ENCODE measurements at regions not wholly inside any gene's neighbourhood (a gene's known extent, or its start where the extent isn't known, plus 50 kb on each side); places are given as distances from the start of the nearest gene placed in this dataset.
"Not testable (repeated sequence)": the region's sequence is repeated elsewhere in the genome, so short reads cannot be mapped to it uniquely, and the experiment has no call there.

DNA sequence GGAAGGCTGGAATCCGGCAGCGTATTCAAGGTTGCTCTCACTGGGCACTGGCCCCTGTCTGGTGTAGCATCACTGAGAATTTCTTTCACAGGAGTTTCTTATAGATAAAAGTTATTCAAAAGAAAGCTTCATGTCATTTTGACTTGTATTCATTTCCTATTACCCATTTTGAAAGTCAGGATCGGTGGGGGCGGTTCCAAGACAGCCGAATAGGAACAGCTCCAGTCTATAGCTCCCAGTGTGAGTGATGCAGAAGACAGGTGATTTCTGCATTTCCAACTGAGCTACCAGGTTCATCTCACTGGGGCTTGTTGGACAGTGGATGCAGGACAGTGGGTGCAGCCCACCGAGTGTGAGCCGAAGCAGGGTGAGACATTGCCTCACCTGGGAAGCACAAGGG, 51.5 kb upstream of the CDC42EP3 start:
- not testable (repeated sequence) for DNase-seq (ENCODE audit: low read depth in 4 of 4, low spot score in 2 of 4)

DNA sequence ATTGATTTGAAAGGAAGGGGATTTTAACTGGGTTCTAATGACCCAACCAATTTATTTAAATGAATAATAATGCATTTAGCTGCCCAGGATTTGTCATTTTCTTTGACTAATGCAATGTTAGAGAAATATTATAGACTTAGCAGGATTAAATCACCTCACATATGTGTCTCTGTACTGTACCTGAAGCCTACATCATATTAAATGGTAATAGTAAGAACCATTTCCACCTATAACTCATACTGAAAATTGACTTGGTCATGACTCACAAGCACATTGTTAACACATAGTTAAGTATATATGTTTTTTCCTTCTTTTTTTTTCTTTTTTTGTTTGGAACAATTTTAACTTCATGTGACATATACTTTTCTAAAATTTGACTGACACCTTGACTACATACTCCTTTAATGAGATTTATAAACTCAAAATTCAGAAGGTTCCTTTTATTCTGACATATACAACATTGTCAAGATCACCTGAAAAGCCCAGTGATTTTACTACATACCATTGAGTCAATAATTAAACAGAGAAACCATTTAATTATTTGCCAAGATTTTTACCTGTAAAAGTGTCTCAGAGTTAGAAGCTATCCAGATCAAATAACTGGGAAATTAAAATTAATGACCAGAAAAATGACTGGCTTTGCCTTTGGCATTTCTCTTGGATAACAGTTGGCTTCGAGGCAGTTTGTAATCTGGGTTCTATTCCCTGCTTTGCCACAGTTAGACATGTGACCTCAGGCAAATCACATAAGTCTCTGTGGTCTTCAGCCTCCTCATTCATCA, 58.8 kb upstream of the CDC42EP3 start:
- DNase-seq (ENCODE audit: low read depth in 4 of 4, low spot score in 2 of 4): no peak

DNA sequence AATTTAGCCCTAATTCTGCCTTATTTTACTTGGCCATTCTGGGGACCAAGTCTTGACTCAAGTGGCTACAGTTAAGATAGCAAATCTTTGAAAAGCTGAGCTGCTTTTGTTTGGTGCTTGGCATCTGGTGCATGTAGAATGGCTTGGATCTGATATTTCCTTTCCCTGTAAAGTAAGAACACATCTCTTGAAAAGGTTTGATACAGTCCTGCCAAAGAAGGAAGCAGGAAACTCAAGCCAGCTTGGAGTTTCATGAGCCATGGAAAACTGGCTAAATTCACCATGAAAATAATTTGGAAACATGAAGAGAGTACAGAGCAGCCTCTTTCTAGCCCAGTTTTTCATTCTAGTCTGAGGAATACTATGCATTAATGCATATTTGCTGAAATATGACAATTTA, 61.0 kb upstream of the CDC42EP3 start:
- not testable (repeated sequence) for DNase-seq (ENCODE audit: low read depth in 4 of 4, low spot score in 2 of 4)

GRCh38 chr2:37733251-37733650, 61.8 kb upstream of the CDC42EP3 start:
- no peak for DNase-seq (ENCODE audit: low read depth in 4 of 4, low spot score in 2 of 4)

DNA sequence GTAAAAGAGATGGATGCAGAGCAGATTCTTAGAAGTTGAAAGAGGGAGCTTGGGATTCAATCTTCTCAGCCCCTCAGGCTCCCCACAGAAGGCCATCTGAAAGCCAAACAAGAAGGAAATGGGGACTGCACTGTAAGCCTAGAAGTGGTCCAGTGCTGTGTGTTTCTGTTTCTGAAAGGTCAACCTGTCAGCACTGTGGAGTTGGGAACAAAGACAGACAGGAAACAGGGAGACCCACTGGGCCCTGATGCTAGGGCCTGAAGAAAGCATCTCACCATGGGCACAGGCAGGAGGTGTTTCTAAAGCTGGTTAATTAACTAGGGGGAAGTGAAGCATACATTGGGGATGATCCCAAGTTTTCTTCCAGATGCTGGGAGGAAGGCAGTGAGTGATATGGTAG, 62.5 kb upstream of the CDC42EP3 start:
- DNase-seq (ENCODE audit: low read depth in 4 of 4, low spot score in 2 of 4): not testable (repeated sequence)

- not testable (repeated sequence) for DNase-seq (ENCODE audit: low read depth in 4 of 4, low spot score in 2 of 4)
Observed at GRCh38 chr2:37734891-37735523, 63.6 kb upstream of the CDC42EP3 start.

- DNase-seq (ENCODE audit: low read depth in 4 of 4, low spot score in 2 of 4): not testable (repeated sequence)
Observed at GRCh38 chr2:37735524-37735910, 64.1 kb upstream of the CDC42EP3 start.

DNA sequence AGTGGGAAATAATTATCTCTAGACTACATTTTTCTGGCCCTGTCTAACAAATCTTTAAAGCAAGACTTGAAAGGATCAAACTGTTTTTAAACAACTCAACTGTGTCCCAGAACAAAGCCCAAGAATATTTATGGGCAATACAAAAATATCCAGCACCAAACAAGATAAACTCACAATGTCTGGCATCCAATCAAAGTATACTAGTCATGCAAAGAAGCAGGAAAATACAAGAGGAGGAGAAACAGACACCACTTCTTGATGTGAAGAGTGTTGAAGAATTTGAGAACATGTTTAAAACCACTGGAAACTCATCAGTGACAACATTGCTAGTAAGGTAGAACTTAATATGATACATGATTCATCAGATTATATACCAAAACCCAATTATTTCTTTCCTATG, 66.1 kb upstream of the CDC42EP3 start:
- DNase-seq (ENCODE audit: low read depth in 4 of 4, low spot score in 2 of 4): no peak

GRCh38 chr2:37738266-37738885, 66.9 kb upstream of the CDC42EP3 start:
- DNase-seq (ENCODE audit: low read depth in 4 of 4, low spot score in 2 of 4): no peak

DNA sequence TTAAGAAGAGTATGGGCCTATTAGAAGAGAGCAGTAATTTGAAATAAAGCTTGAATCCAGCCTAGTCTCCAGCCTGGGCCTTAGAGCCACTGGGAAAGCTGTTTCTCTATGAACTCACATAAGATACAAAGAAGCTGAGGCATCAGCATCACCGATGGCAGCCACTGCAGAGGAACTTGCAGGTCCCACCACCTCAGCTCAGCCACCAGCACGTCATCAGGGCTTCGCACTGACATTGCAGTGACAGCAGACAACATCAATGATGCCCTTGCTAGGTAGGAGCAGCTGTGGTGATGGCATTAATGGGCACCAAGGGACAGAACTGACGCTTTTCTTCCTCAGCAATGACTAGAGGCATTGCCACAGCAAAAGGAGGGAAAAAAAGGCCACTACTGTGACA, 67.7 kb upstream of the CDC42EP3 start:
- no peak for DNase-seq (ENCODE audit: low read depth in 4 of 4, low spot score in 2 of 4)

DNA sequence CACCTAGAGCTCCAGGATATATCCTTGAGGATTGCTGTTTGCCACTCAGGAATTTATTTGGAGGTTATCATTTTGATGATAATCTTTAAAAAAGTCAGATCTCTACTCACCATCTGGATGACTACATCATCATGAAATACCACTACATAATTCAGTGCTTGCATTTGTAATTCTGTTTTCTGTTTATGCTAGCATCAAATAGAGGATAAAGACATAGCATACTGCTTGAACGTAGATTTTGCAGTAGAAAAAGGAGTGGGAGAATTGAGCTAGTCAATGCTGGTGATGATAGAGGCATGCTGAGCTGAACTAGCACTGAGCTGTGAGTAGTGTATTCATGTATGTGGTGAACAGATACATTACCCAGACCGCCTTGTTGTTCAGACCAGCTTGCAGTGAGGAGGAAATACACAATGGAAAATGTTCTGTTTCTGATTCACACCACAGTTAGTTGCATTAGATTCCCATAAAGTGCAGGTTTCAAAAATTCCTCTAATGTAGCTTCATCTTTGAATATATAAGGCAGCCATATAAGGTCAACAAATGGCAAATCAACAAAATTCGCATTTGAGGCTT, 68.8 kb upstream of the CDC42EP3 start:
- no peak for DNase-seq (ENCODE audit: low read depth in 4 of 4, low spot score in 2 of 4)

- DNase-seq (ENCODE audit: low read depth in 4 of 4, low spot score in 2 of 4): no peak
Observed at GRCh38 chr2:37742286-37742685, 70.8 kb upstream of the CDC42EP3 start.

GRCh38 chr2:37744010-37744409, 72.6 kb upstream of the CDC42EP3 start:
- DNase-seq (ENCODE audit: low read depth in 4 of 4, low spot score in 2 of 4): no peak

DNA sequence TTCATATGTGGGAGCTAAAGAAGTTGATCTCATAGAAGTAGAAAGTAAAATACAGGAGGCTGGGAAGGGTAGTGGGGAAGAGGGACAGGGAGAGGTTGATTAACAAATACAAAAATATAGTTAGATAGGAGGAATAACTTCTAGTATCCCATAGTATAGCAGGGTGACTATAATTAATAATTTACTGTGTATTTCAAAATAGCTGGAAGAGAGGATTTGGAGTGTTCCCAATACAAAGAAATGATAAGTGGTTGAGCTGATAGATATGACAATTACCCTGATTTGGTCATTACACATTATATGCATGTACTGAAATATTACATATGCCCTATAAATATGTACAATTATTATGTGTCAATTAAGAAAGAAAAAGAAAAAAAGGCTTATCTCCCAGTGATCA, 73.5 kb upstream of the CDC42EP3 start:
- DNase-seq (ENCODE audit: low read depth in 4 of 4, low spot score in 2 of 4): not testable (repeated sequence)

DNA sequence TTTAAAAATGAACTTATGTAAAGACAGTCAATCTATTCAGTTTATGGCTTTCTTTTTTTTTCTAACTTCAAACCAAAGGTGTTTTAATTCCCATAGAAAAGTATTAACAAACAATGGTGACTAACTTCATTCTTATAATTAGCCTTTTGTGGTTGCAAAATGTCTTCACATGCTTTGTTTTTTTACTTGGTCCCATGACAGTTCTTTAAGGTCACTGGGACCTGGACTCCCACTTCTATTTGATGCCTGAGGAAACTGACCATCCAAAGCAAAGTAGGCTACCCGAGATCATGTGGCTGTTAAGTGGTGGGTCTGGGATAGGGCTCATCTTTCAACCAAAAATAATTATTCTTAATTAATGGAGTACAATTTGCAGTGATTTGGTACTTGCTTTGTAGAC, 74.6 kb upstream of the CDC42EP3 start:
- DNase-seq (ENCODE audit: low read depth in 4 of 4, low spot score in 2 of 4): not testable (repeated sequence)

DNA sequence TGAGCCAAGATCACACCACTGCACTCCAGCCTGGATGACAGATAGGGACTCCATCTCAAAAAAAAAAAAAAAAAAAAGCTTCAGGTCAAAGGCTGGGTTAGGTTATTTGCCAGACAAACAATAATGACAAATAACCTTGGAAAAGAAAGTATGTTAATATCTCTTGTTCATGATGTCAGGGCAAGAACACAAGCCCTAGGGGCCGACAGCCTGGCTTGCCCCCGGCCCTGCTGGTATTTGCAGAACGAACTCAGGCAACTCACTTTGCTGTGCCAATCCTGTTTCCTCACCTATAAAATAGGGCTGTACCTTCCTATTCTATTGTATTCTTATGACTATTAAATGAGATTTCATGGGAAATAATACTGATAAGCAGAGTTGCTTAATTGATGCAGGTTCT, 75.4 kb upstream of the CDC42EP3 start:
- no peak for DNase-seq (ENCODE audit: low read depth in 4 of 4, low spot score in 2 of 4)

GRCh38 chr2:37748541-37748940, 77.1 kb upstream of the CDC42EP3 start:
- no peak for DNase-seq (ENCODE audit: low read depth in 4 of 4, low spot score in 2 of 4)

- not testable (repeated sequence) for DNase-seq (ENCODE audit: low read depth in 4 of 4, low spot score in 2 of 4)
Observed at GRCh38 chr2:37750286-37750685, 78.8 kb upstream of the CDC42EP3 start.

DNA sequence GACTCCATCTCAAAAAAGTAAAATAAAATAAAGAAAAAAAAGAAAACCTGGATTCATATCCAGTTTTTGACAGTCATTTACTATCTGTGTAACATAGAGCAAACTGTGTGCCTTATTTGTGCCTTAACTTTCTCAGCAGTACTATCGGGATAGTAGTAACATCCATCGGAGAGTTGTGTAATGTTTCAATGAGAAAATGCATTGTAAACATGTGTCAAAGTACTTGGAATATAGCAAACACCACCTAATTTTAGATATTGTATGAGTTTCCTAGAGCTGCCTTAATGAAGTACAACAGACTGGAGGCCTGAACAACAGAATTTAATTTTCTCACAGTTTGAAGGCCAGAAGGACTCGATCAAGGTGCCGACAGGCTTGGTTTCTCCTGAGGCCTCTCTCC, 81.3 kb upstream of the CDC42EP3 start:
- DNase-seq (ENCODE audit: low read depth in 4 of 4, low spot score in 2 of 4): no peak

- no peak for DNase-seq (ENCODE audit: low read depth in 4 of 4, low spot score in 2 of 4)
Observed at GRCh38 chr2:37753758-37754157, 82.3 kb upstream of the CDC42EP3 start.

GRCh38 chr2:37755961-37756559, 84.6 kb upstream of the CDC42EP3 start:
- DNase-seq (ENCODE audit: low read depth in 4 of 4, low spot score in 2 of 4): not testable (repeated sequence)
